ENCODE measurements at regions not wholly inside any gene's neighbourhood (a gene's known extent, or its start where the extent isn't known, plus 50 kb on each side); places are given as distances from the start of the nearest gene placed in this dataset.

GRCh38 chr18:30175621-30176225, 866.8 kb downstream of the DSC3 start:
- no peaks in the 10 kb centered on the region for H3K4me1 ChIP-seq
- no peaks in the 10 kb centered on the region for H3K9me3 ChIP-seq
- DNase-seq: no peak
- no peaks in the 10 kb centered on the region for H3K36me3 ChIP-seq (replicated peaks in 1 of 2; ENCODE audit: insufficient read depth in 1 of 2, low read depth in 2 of 2)
- H3K27ac ChIP-seq: no peak overlapping the region
- TF ChIP-seq, protein P1, sequence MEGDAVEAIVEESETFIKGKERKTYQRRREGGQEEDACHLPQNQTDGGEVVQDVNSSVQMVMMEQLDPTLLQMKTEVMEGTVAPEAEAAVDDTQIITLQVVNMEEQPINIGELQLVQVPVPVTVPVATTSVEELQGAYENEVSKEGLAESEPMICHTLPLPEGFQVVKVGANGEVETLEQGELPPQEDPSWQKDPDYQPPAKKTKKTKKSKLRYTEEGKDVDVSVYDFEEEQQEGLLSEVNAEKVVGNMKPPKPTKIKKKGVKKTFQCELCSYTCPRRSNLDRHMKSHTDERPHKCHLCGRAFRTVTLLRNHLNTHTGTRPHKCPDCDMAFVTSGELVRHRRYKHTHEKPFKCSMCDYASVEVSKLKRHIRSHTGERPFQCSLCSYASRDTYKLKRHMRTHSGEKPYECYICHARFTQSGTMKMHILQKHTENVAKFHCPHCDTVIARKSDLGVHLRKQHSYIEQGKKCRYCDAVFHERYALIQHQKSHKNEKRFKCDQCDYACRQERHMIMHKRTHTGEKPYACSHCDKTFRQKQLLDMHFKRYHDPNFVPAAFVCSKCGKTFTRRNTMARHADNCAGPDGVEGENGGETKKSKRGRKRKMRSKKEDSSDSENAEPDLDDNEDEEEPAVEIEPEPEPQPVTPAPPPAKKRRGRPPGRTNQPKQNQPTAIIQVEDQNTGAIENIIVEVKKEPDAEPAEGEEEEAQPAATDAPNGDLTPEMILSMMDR (IDR thresholded peaks at IDR 0.05): no peak
- TF ChIP-seq POLR2A (IDR thresholded peaks at IDR 0.05): no peak
- ATAC-seq: no peak
- 89% methylated on average over 19 of the region's 19 CpGs for WGBS, 2 donors
- H3K4me3 ChIP-seq: no peak overlapping the region
- intact Hi-C loops (cut with DNase I): no loop called here
- H3K27me3 ChIP-seq: no peaks in the 10 kb centered on the region

- H3K27ac ChIP-seq: no peak overlapping the region
- H3K9me3 ChIP-seq: no peaks in the 10 kb centered on the region
- no peak for TF ChIP-seq POLR2A (IDR thresholded peaks at IDR 0.05)
- TF ChIP-seq, protein P1 (IDR thresholded peaks at IDR 0.05): no peak
- H3K27me3 ChIP-seq: no peaks in the 10 kb centered on the region
- 93 to 97% methylated on average over 22 to 29 of the region's 52 CpGs for WGBS, 2 donors
- no peaks in the 10 kb centered on the region for H3K36me3 ChIP-seq (replicated peaks in 1 of 2; ENCODE audit: insufficient read depth in 1 of 2, low read depth in 2 of 2)
- intact Hi-C loops (cut with DNase I): no loop called here
- DNase-seq (no peak), ATAC-seq (no peak)
- no peaks in the 10 kb centered on the region for H3K4me1 ChIP-seq
- H3K4me3 ChIP-seq: no peak overlapping the region
These were observed 867.4 kb downstream of the DSC3 start for GRCh38 chr18:30175061-30175574.

DNA sequence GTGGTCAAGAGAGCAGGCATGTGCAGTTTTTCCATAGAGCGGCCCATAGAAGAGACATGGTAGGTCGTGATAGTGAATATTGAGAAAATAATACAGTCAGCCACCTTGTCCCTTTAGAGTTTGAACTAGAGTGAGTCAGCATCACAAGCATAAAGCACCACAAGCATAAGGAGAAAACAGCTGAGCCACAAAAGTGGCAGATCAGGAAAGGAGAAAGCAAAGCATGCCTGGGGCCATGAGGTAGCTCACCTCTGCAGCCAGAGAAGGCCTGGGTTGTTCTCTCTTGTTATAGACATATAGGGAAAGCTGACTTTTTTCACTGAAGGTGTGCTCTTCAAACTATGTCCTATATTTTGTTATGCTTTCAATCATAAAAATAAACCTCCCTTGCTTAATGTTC, 879.0 kb downstream of the DSC3 start:
- Histone ChIP-seq H3K27me3 (no peaks in the 10 kb centered on the region), H3K36me3 (replicated peaks in 1 of 2; ENCODE audit: insufficient read depth in 1 of 2, low read depth in 2 of 2) (no peaks in the 10 kb centered on the region), H3K4me1 (no peaks in the 10 kb centered on the region), H3K27ac (no peak overlapping the region), H3K9me3 (no peaks in the 10 kb centered on the region), H3K4me3 (no peak overlapping the region)
- 75 to 88% methylated on average over 2 of the region's 2 CpGs for WGBS, 2 donors
- ATAC-seq (no peak), DNase-seq (no peak)
- TF ChIP-seq, protein P1 (IDR thresholded peaks at IDR 0.05): no peak
- no peak for TF ChIP-seq POLR2A (IDR thresholded peaks at IDR 0.05)
- intact Hi-C loops (cut with DNase I): no loop called here

DNA sequence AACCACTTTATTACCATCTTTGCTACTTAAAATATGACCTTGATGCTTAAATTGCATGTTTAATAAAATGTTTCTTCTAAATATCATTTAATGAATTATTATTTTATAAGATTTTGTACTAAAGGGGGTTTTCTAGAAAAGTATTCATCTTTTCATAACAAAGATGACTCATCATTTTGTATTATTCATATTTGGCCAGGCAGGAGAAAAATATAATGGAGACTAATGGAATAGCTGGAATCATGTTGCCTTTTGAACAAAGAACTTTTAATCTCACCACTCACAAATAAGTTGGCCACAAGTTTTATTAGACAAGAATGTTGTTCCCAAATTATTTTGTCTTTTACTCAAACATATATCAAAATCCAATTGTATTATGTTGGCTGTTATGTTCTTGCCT, 882.4 kb downstream of the DSC3 start:
- Histone ChIP-seq H3K4me1 (no peaks in the 10 kb centered on the region), H3K9me3 (no peaks in the 10 kb centered on the region), H3K4me3 (no peak overlapping the region), H3K36me3 (replicated peaks in 1 of 2; ENCODE audit: insufficient read depth in 1 of 2, low read depth in 2 of 2) (no peaks in the 10 kb centered on the region), H3K27me3 (no peaks in the 10 kb centered on the region), H3K27ac (no peak overlapping the region)
- ATAC-seq (no peak), DNase-seq (no peak)
- TF ChIP-seq, protein P1 (IDR thresholded peaks at IDR 0.05): no peak
- no peak for TF ChIP-seq POLR2A (IDR thresholded peaks at IDR 0.05)
- intact Hi-C loops (cut with DNase I): no loop called here

DNA sequence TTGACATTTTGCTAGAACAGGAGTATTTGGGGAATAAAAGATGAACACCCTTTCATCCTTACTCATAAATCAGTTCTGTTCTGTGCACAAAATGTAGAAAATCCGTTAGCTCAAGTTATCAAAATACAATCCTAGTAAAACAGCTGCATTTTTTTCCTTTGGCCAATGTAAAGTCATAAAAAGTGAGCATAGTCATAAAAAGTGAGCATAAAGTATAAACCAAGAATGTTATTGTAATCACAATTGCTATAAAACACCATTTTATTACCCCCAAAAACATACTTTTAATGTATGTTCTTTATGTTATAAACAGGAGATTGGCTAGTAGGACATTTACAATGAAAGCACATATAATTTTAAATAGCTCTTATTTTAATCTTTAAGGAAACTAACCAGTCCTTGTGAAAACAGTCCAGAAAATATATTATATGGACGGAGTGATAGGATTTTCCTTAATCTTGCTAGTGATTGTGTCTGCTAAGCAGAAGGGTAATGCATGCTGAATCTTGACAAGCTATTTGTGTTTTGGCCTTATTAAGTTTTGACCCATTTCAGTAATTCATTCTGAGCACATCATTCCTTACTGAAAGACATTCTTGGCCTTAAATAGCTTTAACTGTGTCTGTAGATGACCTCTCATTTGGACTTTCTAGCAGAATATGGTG, 891.8 kb downstream of the DSC3 start:
- H3K27me3 ChIP-seq: no peaks in the 10 kb centered on the region
- H3K4me1 ChIP-seq: peaks cover 6% of the 10 kb centered on the region
- ATAC-seq: no peak
- TF ChIP-seq, protein P1 (IDR thresholded peaks at IDR 0.05): no peak
- no peak for TF ChIP-seq POLR2A (IDR thresholded peaks at IDR 0.05)
- WGBS, 2 donors: 57 to 61% methylated on average over 2 of the region's 2 CpGs
- no peak overlapping the region for H3K27ac ChIP-seq
- no peak overlapping the region for H3K4me3 ChIP-seq
- no peaks in the 10 kb centered on the region for H3K9me3 ChIP-seq
- intact Hi-C loops (cut with DNase I): no loop called here
- DNase-seq: no peak
- H3K36me3 ChIP-seq (replicated peaks in 1 of 2; ENCODE audit: insufficient read depth in 1 of 2, low read depth in 2 of 2): no peaks in the 10 kb centered on the region

Measured in body of pancreas (tissue), 4 donors.